GM12865 (cell line): ENCODE measurements at regions not wholly inside any gene's neighbourhood (a gene's known extent, or its start where the extent isn't known, plus 50 kb on each side); places are given as distances from the start of the nearest gene placed in this dataset.
"Not testable (repeated sequence)": the region's sequence is repeated elsewhere in the genome, so short reads cannot be mapped to it uniquely, and the experiment has no call there.

Experiments used
- DNase-seq: peaks from one replicate; pipeline ENCODE4 v3.0.0; 2010; ENCODE audit warnings: low read depth
- H3K4me3 ChIP-seq: 2 replicates; pipeline ENCODE4 v1.5.1; 2011; ENCODE audit warnings: mild to moderate bottlenecking, low read depth, low read length, control low read depth
- TF ChIP-seq, protein P1 (sequence below): IDR thresholded peaks from 2 replicates; pipeline ENCODE4 v1.5.1; 2011; ENCODE audit warnings: low read length, control low read depth, low read depth, inconsistent platforms; ENCODE audit not compliant: insufficient read depth; ENCODE audit errors: missing control alignments

DNA sequence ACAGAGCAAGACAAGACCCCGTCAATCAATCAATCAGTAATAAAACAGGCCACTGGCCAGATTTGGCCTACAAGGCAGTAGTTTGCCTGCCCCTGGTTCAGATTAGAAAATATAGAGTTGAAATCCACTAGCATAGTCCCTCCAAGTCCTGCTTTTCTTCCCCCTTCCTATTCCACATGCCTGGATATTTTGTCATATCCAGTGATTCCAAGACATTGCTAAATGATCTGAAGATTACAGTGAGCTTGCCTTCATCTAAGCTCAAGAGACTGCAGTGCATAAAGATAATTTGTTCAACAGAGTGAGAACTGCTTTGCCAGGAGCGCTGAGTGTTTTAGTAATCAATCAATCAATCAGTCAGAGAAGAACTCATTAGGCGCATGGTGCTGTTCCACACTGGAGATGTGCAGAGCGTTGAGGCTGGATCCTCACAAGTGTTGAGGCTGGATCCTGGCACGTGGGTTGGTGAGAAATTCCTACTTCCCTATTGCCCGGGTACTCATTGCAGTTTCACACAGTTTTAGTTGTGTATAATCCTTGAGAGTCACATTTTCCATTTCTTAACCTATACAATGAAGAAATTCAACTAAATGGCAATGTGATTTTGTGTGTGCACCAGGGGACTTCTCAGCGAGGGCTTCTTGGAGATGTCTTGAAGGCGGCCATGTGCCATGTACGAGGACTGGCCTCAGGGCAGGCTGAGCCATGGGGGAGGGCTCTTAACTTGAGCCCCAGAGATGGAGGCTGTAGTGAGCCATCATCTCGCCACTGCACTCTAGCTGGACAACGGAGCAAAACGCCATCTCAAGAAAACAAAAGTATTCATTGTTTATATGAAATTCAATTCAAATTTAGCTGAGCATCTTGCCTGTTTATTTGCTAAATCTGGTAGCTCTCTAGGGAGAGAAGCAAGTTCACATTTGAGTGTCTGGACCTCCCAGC lies 76.3 kb downstream of the TOMM20 start:
- DNase-seq = no peak
- TF ChIP-seq, protein P1, sequence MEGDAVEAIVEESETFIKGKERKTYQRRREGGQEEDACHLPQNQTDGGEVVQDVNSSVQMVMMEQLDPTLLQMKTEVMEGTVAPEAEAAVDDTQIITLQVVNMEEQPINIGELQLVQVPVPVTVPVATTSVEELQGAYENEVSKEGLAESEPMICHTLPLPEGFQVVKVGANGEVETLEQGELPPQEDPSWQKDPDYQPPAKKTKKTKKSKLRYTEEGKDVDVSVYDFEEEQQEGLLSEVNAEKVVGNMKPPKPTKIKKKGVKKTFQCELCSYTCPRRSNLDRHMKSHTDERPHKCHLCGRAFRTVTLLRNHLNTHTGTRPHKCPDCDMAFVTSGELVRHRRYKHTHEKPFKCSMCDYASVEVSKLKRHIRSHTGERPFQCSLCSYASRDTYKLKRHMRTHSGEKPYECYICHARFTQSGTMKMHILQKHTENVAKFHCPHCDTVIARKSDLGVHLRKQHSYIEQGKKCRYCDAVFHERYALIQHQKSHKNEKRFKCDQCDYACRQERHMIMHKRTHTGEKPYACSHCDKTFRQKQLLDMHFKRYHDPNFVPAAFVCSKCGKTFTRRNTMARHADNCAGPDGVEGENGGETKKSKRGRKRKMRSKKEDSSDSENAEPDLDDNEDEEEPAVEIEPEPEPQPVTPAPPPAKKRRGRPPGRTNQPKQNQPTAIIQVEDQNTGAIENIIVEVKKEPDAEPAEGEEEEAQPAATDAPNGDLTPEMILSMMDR = no peak
- H3K4me3 ChIP-seq = no peak overlapping the region

- no peak for DNase-seq
- TF ChIP-seq, protein P1 = no peak
- H3K4me3 ChIP-seq = no peak overlapping the region
These were observed 77.1 kb downstream of the TOMM20 start for GRCh38 chr1:235051521-235051920.

DNA sequence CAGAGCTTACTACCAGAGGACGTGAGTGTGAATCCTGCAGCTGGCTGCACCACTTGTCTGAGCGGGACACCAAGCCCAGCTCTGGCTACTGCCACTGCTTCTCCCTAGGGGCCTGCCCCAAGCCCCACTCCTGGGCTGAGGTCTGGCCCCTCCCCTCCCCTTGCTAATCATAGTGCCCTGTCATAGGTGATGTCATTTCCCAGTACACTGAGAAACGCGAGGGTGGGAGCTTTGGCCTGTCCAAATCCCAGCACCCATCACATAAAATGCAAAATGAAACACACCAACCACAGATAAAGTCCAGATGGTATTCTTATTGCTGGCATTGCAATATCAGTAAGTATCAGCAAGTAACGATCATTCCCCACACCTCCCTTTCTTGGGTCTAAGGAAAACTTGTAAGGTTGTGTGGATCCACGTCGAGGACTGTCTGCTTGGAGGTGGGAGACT lies 77.7 kb downstream of the TOMM20 start:
- TF ChIP-seq, protein P1 = no peak
- DNase-seq = peak; percentile 73
- no peak overlapping the region for H3K4me3 ChIP-seq

DNA sequence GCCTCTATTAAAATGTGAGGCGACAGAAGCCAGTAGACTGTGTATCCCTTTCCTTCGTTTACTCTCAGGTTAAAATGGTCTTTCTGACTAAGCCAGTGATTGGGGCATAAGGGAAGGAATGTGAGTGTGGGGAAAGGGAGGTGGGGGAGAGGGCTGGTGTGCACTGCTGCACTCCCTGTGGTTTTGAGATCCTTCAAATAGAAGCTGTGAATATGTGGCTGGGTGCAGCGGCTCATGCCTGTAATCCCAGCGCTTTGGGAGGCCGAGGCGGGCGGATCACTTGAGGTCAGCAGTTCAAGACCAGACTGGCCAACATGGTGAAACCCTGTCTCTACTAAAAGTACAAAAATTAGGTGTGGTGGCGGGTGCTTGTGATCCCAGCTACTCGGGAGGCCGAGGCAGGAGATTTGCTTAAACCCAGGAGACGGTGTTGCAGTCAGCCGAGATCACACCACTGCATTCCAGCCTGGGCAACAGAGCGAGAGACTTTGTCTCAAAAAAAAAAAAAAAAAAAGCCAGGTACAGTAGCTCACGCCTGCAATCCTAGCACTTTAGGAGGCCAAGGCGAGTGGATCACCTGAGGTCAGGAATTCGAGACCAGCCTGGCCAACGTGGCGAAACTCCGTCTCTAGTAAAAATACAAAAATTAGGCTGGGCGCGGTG lies 78.8 kb downstream of the TOMM20 start:
- peak; percentile 32 for DNase-seq
- H3K4me3 ChIP-seq = not testable (repeated sequence)

DNA sequence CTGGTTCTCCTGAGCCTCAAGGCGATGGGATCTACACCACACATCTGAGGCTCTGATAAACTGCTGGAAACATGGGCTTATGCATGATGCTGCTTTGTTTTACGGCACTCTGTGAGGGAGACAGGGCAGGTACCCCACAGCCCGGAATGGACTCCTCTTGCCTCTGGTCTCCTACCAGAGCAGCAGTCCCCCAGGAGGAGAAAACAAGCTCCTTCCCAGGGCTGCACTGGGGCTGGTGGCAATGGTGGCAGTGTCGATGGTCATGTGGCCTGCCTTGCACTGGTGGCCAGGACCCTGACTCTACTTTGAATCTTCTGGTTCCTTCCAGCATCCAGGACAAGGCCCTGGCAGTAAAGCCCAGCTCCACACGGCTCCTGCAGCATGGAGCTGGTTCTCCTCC lies 79.4 kb downstream of the TOMM20 start:
- TF ChIP-seq, protein P1 = no peak
- no peak for DNase-seq
- H3K4me3 ChIP-seq = no peak overlapping the region

GRCh38 chr1:235047331-235047871 lies 81.2 kb downstream of the TOMM20 start:
- peak overlapping the region; percentile 12; the same call in 1 of the 2 replicates for H3K4me3 ChIP-seq
- peak; percentile 56 for DNase-seq
- TF ChIP-seq, protein P1 = no peak
